ENCODE measurements at regions not wholly inside any gene's neighbourhood (a gene's known extent, or its start where the extent isn't known, plus 50 kb on each side); places are given as distances from the start of the nearest gene placed in this dataset.

DNA sequence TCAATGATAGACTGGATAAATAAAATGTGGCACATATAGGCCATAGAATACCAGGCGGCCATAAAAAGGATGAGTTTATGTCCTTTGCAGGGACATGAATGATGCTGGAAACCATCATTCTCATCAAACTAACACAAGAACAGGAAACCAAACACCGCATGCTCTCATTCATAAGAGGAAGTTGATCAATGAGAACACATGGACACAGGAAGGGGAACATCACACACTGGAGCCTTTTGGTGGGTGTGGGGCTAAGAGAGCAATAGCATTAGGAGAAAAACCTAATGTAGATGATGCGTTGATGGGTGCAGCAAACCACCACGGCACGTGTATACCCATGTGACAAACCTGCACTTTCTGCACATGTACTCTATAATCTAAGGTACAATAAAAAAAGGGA, 883.4 kb upstream of the PRMT6 start:
- no peak overlapping the region for H3K4me3 Mint-ChIP-seq
- Histone ChIP-seq H3K79me2 (ENCODE audit: control insufficient read depth, insufficient read depth, low read length) (no peaks in the 10 kb centered on the region), H3K27ac (ENCODE audit: low read length in 2 of 2) (no peak overlapping the region), H4K20me1 (ENCODE audit: control insufficient read depth, insufficient read depth, low read length, poor library complexity, severe bottlenecking) (no peaks in the 10 kb centered on the region), H3K4me3 (ENCODE audit: control extremely low read depth in 1 of 5, extremely low read depth in 1 of 5, insufficient read depth in 1 of 5, low read depth in 2 of 5, low read length in 4 of 5) (no peak overlapping the region), H3K27me3 (replicated peaks in 1 of 4; ENCODE audit: control extremely low read depth in 1 of 4, control insufficient read depth in 3 of 4, insufficient read depth in 4 of 4, low read length in 3 of 4) (no peaks in the 10 kb centered on the region), H3K4me1 (ENCODE audit: control insufficient read depth in 2 of 2, insufficient read depth in 2 of 2, low read length in 2 of 2) (no peaks in the 10 kb centered on the region), H3K9me3 (ENCODE audit: control extremely low read depth in 1 of 3, control insufficient read depth in 2 of 3, insufficient read depth in 1 of 3, low read length in 2 of 3) (no peaks in the 10 kb centered on the region), H3K9ac (ENCODE audit: low read length) (no peak overlapping the region), H3K4me2 (replicated peaks; ENCODE audit: low read depth, low read length, poor library complexity, severe bottlenecking) (no peak overlapping the region), H2AFZ (ENCODE audit: insufficient read depth, low read depth, low read length, poor library complexity, severe bottlenecking) (no peak overlapping the region), H3K36me3 (replicated peaks in 1 of 2; ENCODE audit: control extremely low read depth in 1 of 2, control insufficient read depth in 1 of 2, extremely low read depth in 1 of 2, insufficient read depth in 2 of 2, low read length in 1 of 2) (no peaks in the 10 kb centered on the region)
- POLR2A ChIA-PET: no interaction called here
- H3K9me3 Mint-ChIP-seq (ENCODE audit: insufficient read depth): no peaks in the 10 kb centered on the region
- no peak for DNase-seq
- intact Hi-C loops (cut with micrococcal nuclease): no loop called here
- H3K27me3 Mint-ChIP-seq: no peaks in the 10 kb centered on the region
- TF ChIP-seq, protein P1, sequence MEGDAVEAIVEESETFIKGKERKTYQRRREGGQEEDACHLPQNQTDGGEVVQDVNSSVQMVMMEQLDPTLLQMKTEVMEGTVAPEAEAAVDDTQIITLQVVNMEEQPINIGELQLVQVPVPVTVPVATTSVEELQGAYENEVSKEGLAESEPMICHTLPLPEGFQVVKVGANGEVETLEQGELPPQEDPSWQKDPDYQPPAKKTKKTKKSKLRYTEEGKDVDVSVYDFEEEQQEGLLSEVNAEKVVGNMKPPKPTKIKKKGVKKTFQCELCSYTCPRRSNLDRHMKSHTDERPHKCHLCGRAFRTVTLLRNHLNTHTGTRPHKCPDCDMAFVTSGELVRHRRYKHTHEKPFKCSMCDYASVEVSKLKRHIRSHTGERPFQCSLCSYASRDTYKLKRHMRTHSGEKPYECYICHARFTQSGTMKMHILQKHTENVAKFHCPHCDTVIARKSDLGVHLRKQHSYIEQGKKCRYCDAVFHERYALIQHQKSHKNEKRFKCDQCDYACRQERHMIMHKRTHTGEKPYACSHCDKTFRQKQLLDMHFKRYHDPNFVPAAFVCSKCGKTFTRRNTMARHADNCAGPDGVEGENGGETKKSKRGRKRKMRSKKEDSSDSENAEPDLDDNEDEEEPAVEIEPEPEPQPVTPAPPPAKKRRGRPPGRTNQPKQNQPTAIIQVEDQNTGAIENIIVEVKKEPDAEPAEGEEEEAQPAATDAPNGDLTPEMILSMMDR (IDR thresholded peaks at IDR 0.05): no peak
- TF ChIP-seq EZH2 (IDR thresholded peaks at IDR 0.05; ENCODE audit: borderline replicate concordance, insufficient read depth, low read depth, low read length, poor library complexity, severe bottlenecking): no peak
- H3K27ac Mint-ChIP-seq: no peak overlapping the region
- CTCF ChIA-PET: no interaction called here
- no CpG with 5 or more reads among the region's 5 CpGs for WGBS (ENCODE audit: insufficient coverage)
- no peak for ATAC-seq (ENCODE audit: low read depth)
- H3K4me1 Mint-ChIP-seq: no peaks in the 10 kb centered on the region

GRCh38 chr1:106178791-106179190, 877.7 kb upstream of the PRMT6 start:
- H3K79me2 ChIP-seq (ENCODE audit: control insufficient read depth, insufficient read depth, low read length): no peaks in the 10 kb centered on the region
- no peak overlapping the region for H3K27ac ChIP-seq (ENCODE audit: low read length in 2 of 2)
- H3K9me3 ChIP-seq (ENCODE audit: control extremely low read depth in 1 of 3, control insufficient read depth in 2 of 3, insufficient read depth in 1 of 3, low read length in 2 of 3): no peaks in the 10 kb centered on the region
- ChIA-PET CTCF (no interaction called here), POLR2A (no interaction called here)
- no peaks in the 10 kb centered on the region for H3K36me3 ChIP-seq (replicated peaks in 1 of 2; ENCODE audit: control extremely low read depth in 1 of 2, control insufficient read depth in 1 of 2, extremely low read depth in 1 of 2, insufficient read depth in 2 of 2, low read length in 1 of 2)
- DNase-seq (no peak), ATAC-seq (ENCODE audit: low read depth) (no peak)
- H2AFZ ChIP-seq (ENCODE audit: insufficient read depth, low read depth, low read length, poor library complexity, severe bottlenecking): no peak overlapping the region
- no peak overlapping the region for H3K4me3 Mint-ChIP-seq
- H3K4me1 Mint-ChIP-seq: no peaks in the 10 kb centered on the region
- intact Hi-C loops (cut with micrococcal nuclease): no loop called here
- H3K4me1 ChIP-seq (ENCODE audit: control insufficient read depth in 2 of 2, insufficient read depth in 2 of 2, low read length in 2 of 2): no peaks in the 10 kb centered on the region
- H3K4me3 ChIP-seq (ENCODE audit: control extremely low read depth in 1 of 5, extremely low read depth in 1 of 5, insufficient read depth in 1 of 5, low read depth in 2 of 5, low read length in 4 of 5): no peak overlapping the region
- H4K20me1 ChIP-seq (ENCODE audit: control insufficient read depth, insufficient read depth, low read length, poor library complexity, severe bottlenecking): no peaks in the 10 kb centered on the region
- H3K9me3 Mint-ChIP-seq (ENCODE audit: insufficient read depth): peaks cover 6% of the 10 kb centered on the region
- no peak overlapping the region for H3K4me2 ChIP-seq (replicated peaks; ENCODE audit: low read depth, low read length, poor library complexity, severe bottlenecking)
- no peak overlapping the region for H3K27ac Mint-ChIP-seq
- TF ChIP-seq, protein P1 (IDR thresholded peaks at IDR 0.05): no peak
- no peak for TF ChIP-seq EZH2 (IDR thresholded peaks at IDR 0.05; ENCODE audit: borderline replicate concordance, insufficient read depth, low read depth, low read length, poor library complexity, severe bottlenecking)
- H3K27me3 Mint-ChIP-seq: no peaks in the 10 kb centered on the region
- H3K27me3 ChIP-seq (replicated peaks in 1 of 4; ENCODE audit: control extremely low read depth in 1 of 4, control insufficient read depth in 3 of 4, insufficient read depth in 4 of 4, low read length in 3 of 4): no peaks in the 10 kb centered on the region
- H3K9ac ChIP-seq (ENCODE audit: low read length): no peak overlapping the region
